Neural progenitor cell (in vitro differentiated cells): ENCODE measurements at regions not wholly inside any gene's neighbourhood (a gene's known extent, or its start where the extent isn't known, plus 50 kb on each side); places are given as distances from the start of the nearest gene placed in this dataset.

Source experiments
- DNase-seq: peaks from one replicate; pipeline ENCODE4 v3.0.0-alpha.2; 2016; ENCODE audit warnings: low spot score
- H2AFZ ChIP-seq: fragments of 200-600 bp; sonication (generic); replicated peaks from 2 replicates; pipeline ENCODE4 v1.6.1; 2016; ENCODE audit warnings: antibody characterized with exemption
- H3F3A ChIP-seq: fragments of 200-600 bp; sonication (generic); 2 replicates; pipeline ENCODE4 v1.6.1; 2016; ENCODE audit warnings: antibody characterized with exemption, low read depth
- H3K27ac ChIP-seq: fragments of 200-600 bp; sonication (generic); 2 replicates; pipeline ENCODE4 v1.5.1; 2016; ENCODE audit warnings: mild to moderate bottlenecking
- H3K27me3 ChIP-seq: fragments of 200-600 bp; sonication (generic); 2 replicates; pipeline ENCODE4 v1.6.1; 2016; ENCODE audit warnings: mild to moderate bottlenecking, moderate library complexity
- H3K36me3 ChIP-seq: fragments of 200-600 bp; sonication (generic); 2 replicates; pipeline ENCODE4 v1.5.1; 2016
- H3K4me1 ChIP-seq: fragments of 200-600 bp; sonication (generic); 2 replicates; pipeline ENCODE4 v1.6.1; 2016; ENCODE audit warnings: mixed run types
- H3K4me2 ChIP-seq: fragments of 200-600 bp; sonication (generic); 2 replicates; pipeline ENCODE4 v1.6.1; 2016
- H3K4me3 ChIP-seq: fragments of 200-600 bp; sonication (generic); 2 replicates; pipeline ENCODE4 v1.5.1; 2016
- H3K79me2 ChIP-seq: fragments of 200-600 bp; sonication (generic); 2 replicates; pipeline ENCODE4 v1.6.1; 2016; ENCODE audit warnings: low read depth
- H3K9ac ChIP-seq: fragments of 200-600 bp; sonication (generic); 2 replicates; pipeline ENCODE4 v1.6.1; 2016
- H3K9me3 ChIP-seq: fragments of 200-600 bp; sonication (generic); 2 replicates; pipeline ENCODE4 v1.5.1; 2016; ENCODE audit warnings: low read depth
- H4K20me1 ChIP-seq: fragments of 200-600 bp; sonication (generic); 2 replicates; pipeline ENCODE4 v1.6.1; 2016; ENCODE audit warnings: low read depth
- H3K27ac Mint-ChIP-seq: 3 replicates; pipeline ENCODE4 v1.8.0; 2021; ENCODE audit warnings: mixed read lengths
- H3K27me3 Mint-ChIP-seq: 2 replicates; pipeline ENCODE4 v1.8.0; 2022; ENCODE audit warnings: low read depth, mild to moderate bottlenecking, inconsistent platforms, moderate library complexity, mixed read lengths; ENCODE audit not compliant: insufficient read depth
- H3K36me3 Mint-ChIP-seq: 3 replicates; pipeline ENCODE4 v1.8.0; 2021; ENCODE audit warnings: mixed read lengths
- H3K4me1 Mint-ChIP-seq: 3 replicates; pipeline ENCODE4 v1.8.0; 2021; ENCODE audit warnings: mixed read lengths
- H3K4me3 Mint-ChIP-seq: 3 replicates; pipeline ENCODE4 v1.8.0; 2021; ENCODE audit warnings: mild to moderate bottlenecking, moderate library complexity, mixed read lengths
- H3K9me3 Mint-ChIP-seq: 3 replicates; pipeline ENCODE4 v1.8.0; 2020; ENCODE audit warnings: mixed read lengths
- EZH2 ChIP-seq: fragments of 200-600 bp; sonication (generic); IDR thresholded peaks from 2 replicates; pipeline ENCODE4 v1.6.1; 2017; ENCODE audit warnings: antibody characterized with exemption, mild to moderate bottlenecking, moderate library complexity
- EZH2phosphoT487 ChIP-seq: fragments of 200-600 bp; sonication (generic); IDR thresholded peaks from 2 replicates; pipeline ENCODE4 v1.6.1; 2017; ENCODE audit warnings: antibody characterized with exemption
- TF ChIP-seq, protein P1 (sequence below): fragments of 200-600 bp; sonication (generic); IDR thresholded peaks from 2 replicates; pipeline ENCODE4 v1.5.1; 2017; ENCODE audit warnings: antibody characterized with exemption, mild to moderate bottlenecking

- no peak overlapping the region for H3K4me3 ChIP-seq
- no peaks in the 10 kb centered on the region for H3F3A ChIP-seq
- TF ChIP-seq EZH2phosphoT487 (no peak), EZH2 (no peak)
- TF ChIP-seq, protein P1, sequence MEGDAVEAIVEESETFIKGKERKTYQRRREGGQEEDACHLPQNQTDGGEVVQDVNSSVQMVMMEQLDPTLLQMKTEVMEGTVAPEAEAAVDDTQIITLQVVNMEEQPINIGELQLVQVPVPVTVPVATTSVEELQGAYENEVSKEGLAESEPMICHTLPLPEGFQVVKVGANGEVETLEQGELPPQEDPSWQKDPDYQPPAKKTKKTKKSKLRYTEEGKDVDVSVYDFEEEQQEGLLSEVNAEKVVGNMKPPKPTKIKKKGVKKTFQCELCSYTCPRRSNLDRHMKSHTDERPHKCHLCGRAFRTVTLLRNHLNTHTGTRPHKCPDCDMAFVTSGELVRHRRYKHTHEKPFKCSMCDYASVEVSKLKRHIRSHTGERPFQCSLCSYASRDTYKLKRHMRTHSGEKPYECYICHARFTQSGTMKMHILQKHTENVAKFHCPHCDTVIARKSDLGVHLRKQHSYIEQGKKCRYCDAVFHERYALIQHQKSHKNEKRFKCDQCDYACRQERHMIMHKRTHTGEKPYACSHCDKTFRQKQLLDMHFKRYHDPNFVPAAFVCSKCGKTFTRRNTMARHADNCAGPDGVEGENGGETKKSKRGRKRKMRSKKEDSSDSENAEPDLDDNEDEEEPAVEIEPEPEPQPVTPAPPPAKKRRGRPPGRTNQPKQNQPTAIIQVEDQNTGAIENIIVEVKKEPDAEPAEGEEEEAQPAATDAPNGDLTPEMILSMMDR = no peak
- no peaks in the 10 kb centered on the region for H3K9me3 ChIP-seq
- no peak for DNase-seq
- no peaks in the 10 kb centered on the region for H3K79me2 ChIP-seq
- no peaks in the 10 kb centered on the region for H3K36me3 Mint-ChIP-seq
- no peak overlapping the region for H2AFZ ChIP-seq
- no peak overlapping the region for H3K27ac ChIP-seq
- H3K9me3 Mint-ChIP-seq = no peaks in the 10 kb centered on the region
- no peak overlapping the region for H3K9ac ChIP-seq
- no peaks in the 10 kb centered on the region for H3K36me3 ChIP-seq
- no peak overlapping the region for H3K4me2 ChIP-seq
- no peak overlapping the region for H3K27ac Mint-ChIP-seq
- peaks cover 9% of the 10 kb centered on the region for H3K27me3 Mint-ChIP-seq
- peaks cover 8% of the 10 kb centered on the region for H3K4me1 Mint-ChIP-seq
- no peaks in the 10 kb centered on the region for H4K20me1 ChIP-seq
- no peak overlapping the region for H3K4me3 Mint-ChIP-seq
- peaks cover 12% of the 10 kb centered on the region for H3K4me1 ChIP-seq
- no peaks in the 10 kb centered on the region for H3K27me3 ChIP-seq
These were observed 86.1 kb upstream of the UPP2 start for GRCh38 chr2:158015428-158016076.

- H3K36me3 Mint-ChIP-seq = no peaks in the 10 kb centered on the region
- DNase-seq = peak; percentile 16
- Histone ChIP-seq H3K9me3 (no peaks in the 10 kb centered on the region), H3K9ac (no peak overlapping the region), H3K79me2 (no peaks in the 10 kb centered on the region), H3K4me2 (no peak overlapping the region), H3K27me3 (no peaks in the 10 kb centered on the region), H3F3A (no peaks in the 10 kb centered on the region), H2AFZ (peak overlapping the region; percentile 62), H3K4me1 (peaks cover 12% of the 10 kb centered on the region), H3K36me3 (no peaks in the 10 kb centered on the region), H4K20me1 (no peaks in the 10 kb centered on the region), H3K27ac (no peak overlapping the region), H3K4me3 (no peak overlapping the region)
- H3K27me3 Mint-ChIP-seq = peaks cover 9% of the 10 kb centered on the region
- peaks cover 8% of the 10 kb centered on the region for H3K4me1 Mint-ChIP-seq
- H3K4me3 Mint-ChIP-seq = no peak overlapping the region
- peak overlapping the region; percentile 25 for H3K27ac Mint-ChIP-seq
- TF ChIP-seq, protein P1 = no peak
- no peak for TF ChIP-seq EZH2phosphoT487
- TF ChIP-seq EZH2 = no peak
- no peaks in the 10 kb centered on the region for H3K9me3 Mint-ChIP-seq
These were observed 87.8 kb upstream of the UPP2 start for GRCh38 chr2:158013891-158014290.

DNA sequence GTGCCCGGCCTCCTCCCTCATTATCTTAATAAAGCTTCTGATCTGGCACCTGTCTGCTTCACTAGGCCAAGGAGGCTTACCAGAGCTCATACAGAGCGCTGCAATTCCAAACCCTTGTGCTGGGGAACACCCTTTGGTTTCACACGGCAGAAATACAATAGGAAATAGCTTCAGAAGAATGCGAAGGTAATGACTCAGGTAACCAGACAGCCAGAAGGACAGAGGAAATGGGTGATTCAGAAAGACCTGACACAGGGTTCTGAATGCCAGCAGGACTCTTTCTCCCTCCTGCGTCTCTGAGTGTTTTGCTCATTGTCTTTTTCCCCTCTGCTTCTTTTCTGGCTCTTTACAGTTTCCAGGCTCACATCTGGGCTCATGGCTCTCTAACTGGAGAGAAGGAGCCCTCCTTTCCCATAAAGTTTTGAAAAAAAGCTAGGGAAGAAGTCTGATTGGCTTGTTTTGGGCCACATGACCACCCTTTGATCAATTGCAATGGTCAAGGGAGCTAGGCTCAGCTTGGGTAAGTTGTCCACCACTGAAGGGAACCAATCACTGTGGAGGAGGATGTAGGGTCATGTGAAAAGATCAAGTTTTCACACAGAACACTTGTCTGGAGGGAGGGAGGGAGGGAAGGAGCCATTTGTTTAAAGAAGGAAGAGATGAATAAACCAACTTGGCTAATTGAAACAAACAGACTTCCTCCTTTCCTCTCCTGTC is 90.5 kb upstream of the UPP2 start:
- no peaks in the 10 kb centered on the region for H3K36me3 Mint-ChIP-seq
- H3K9me3 Mint-ChIP-seq = no peaks in the 10 kb centered on the region
- H3K4me3 ChIP-seq = no peak overlapping the region
- no peak for DNase-seq
- no peak overlapping the region for H3K27ac Mint-ChIP-seq
- no peaks in the 10 kb centered on the region for H3K36me3 ChIP-seq
- peaks cover 6% of the 10 kb centered on the region for H3K27me3 Mint-ChIP-seq
- H3K79me2 ChIP-seq = no peaks in the 10 kb centered on the region
- H3K9me3 ChIP-seq = no peaks in the 10 kb centered on the region
- no peak overlapping the region for H3K9ac ChIP-seq
- no peak overlapping the region for H3K27ac ChIP-seq
- H3F3A ChIP-seq = no peaks in the 10 kb centered on the region
- no peaks in the 10 kb centered on the region for H3K27me3 ChIP-seq
- H3K4me1 ChIP-seq = peaks cover 12% of the 10 kb centered on the region
- no peak overlapping the region for H3K4me3 Mint-ChIP-seq
- no peaks in the 10 kb centered on the region for H4K20me1 ChIP-seq
- H3K4me2 ChIP-seq = no peak overlapping the region
- peaks cover 19% of the 10 kb centered on the region for H3K4me1 Mint-ChIP-seq
- TF ChIP-seq EZH2phosphoT487 (no peak), EZH2 (no peak)
- TF ChIP-seq, protein P1 = no peak
- H2AFZ ChIP-seq = no peak overlapping the region
